HG03025 (cell line): ENCODE measurements at regions not wholly inside any gene's neighbourhood (a gene's known extent, or its start where the extent isn't known, plus 50 kb on each side); places are given as distances from the start of the nearest gene placed in this dataset.

ENCODE experiments used
- ATAC-seq: cut with Tn5 transposase; IDR thresholded peaks from one replicate; pipeline ENCODE4 v1.9.1; 2021; ENCODE audit warnings: mild to moderate bottlenecking, moderate library complexity; ENCODE audit not compliant: unreplicated experiment, low FRiP score

DNA sequence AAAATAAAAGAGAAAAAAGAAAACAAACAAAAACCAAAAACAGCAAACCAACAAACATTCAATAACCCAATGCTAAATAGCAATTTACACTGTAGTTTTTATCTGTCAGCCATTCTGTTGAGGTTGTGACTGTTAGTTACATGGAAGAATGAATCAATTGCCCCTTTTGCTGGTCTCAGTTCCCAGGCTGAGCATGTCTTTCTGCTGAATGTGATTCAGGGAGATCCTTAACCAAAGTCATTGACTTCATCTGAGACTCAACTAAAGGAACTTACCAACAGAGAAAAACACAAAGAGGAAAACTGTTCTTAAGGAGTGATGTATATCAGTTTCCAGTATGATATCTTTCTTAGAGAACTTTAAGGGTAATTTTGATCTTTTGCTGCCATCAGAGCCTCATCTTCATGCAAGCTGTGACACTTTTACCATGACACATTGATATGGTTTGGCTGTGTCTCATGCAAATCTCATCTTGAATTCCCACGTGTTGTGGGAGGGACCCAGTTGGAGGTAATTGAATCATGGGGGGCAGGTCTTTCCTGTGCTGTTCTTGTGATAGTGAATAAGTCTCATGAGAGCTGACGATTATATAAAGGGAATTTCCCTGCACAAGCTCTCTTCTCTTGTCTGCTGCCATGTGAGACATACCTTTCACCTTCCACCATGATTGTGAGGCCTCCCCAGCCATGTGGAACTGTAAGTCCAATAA lies 469.8 kb downstream of the KIF20B start:
- no peak for ATAC-seq

DNA sequence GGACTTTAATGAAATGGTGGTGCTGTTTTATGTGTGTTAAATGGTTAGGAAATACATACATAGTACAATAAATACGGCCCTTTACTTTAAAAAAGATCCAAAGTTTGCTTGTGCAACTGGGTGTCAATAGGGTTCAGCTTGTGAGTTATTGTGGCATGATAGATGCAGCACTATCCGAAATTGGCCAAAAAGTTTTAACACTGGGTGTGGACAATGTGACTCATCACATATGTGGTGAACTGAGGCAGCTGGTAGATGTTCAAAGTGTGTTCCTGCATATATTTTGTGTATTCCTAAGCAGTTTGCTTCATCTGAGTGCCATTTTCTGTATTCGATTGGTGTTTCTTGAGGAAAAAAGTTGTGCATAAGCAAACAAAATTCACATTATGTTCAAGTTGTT lies 473.1 kb downstream of the KIF20B start:
- ATAC-seq: no peak

DNA sequence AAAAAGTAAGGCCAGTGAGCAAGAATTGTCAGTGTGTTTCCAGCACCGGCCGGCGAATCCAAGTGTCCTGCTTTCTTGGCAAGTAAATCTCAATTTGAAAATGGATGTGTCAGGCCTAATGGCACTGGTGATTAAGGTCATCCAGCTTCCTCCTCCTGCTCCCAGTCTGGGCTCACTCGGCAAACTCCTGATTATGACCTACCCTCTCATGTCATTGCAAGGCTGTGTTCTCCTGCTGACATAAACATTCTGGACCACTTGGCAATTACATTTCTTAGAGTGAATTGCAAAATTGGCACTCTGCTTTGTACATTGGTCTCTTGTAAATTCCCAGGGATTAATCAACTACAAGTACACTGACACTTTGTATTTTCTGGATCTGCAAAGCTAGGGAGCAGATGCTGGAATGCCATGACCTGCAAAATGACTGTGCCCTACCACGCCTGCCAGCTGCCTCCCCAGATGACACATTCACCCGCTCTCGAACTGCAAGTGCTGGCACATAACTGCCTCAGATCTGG lies 473.8 kb downstream of the KIF20B start:
- no peak for ATAC-seq

DNA sequence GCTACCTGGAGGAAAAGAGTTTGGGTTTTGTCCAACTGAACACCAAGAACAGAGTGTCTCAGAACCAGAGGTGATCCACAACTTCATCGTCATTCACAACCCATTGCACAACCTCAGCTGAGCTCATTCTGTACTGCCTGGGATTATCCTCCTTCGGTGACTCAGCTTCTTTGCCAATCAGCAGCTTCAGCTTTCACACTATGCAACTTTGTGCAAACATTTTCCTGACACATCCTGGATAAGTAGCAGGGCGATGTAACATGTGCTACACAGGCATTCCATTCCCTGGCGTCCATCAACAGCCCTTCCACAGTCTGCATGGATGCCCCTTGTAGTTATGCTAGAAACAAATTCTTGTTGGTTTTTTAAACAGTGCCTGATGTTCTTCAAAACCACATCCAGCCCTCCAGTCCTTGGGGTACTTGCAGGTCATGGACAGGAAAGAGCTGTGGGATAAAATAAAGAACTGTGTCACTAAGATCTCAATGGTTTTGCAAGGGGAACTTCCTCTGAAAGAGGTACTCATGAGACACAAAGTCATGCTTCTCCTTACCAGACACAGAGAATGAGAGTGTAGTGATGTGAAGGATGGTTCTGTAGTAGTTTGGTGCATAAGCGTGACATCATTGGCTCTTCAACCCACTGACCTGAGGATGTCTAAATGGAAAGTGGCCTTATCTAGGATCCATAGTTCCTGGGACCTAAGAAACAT lies 478.5 kb downstream of the KIF20B start:
- ATAC-seq: no peak

DNA sequence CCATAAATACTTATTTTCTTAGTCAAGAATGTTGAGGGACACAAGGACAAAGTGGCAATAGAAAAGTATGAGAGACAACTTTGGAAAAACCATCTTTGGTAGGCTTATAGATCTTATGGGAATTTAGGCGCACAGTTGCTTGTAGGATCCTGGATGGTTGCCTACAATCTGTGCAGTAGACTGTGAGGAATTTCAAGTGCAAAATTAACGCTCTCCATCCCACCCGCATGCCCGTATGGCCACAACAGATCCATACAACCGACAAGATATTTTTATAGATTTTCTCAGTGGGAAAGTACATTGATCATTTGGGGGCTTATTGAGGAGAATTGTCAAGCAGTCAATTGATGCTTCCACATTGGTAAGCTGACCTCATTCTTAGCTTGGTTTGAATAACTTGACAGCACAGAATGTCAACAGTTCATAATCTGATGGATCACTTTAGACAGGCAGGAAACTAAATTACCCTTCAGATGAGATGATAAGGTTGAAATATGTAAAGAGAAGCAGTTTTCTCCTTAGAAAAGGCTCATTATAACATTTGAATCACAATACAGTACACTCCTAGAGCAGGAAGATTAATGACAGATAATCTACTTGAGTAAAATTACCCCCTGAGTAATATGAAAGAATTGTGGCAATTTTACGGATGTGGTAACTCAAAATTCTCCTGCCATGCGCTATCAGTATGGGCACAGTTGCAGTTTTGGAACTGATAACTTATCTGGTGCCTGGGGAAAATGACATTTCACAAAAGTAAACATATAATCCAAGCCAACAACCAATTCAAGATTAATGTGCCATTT lies 479.7 kb downstream of the KIF20B start:
- no peak for ATAC-seq

DNA sequence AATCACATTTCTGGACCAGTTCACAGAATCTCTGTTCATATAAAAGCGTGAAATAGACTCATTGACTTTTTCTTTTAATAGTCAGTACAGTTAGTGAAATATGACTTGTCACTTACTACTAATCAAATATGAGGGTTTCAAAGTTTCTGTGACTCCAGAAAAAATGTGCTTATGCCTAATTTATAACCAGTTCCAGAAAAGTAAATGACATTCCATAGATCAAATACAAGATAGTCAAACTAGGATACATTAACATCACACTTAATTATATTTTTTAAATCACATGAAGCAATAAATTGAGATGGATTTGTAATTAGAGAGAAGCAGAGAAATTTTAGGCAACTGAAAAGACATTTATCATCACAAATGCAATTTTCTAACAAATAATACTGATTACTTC lies 491.4 kb downstream of the KIF20B start:
- ATAC-seq: no peak

DNA sequence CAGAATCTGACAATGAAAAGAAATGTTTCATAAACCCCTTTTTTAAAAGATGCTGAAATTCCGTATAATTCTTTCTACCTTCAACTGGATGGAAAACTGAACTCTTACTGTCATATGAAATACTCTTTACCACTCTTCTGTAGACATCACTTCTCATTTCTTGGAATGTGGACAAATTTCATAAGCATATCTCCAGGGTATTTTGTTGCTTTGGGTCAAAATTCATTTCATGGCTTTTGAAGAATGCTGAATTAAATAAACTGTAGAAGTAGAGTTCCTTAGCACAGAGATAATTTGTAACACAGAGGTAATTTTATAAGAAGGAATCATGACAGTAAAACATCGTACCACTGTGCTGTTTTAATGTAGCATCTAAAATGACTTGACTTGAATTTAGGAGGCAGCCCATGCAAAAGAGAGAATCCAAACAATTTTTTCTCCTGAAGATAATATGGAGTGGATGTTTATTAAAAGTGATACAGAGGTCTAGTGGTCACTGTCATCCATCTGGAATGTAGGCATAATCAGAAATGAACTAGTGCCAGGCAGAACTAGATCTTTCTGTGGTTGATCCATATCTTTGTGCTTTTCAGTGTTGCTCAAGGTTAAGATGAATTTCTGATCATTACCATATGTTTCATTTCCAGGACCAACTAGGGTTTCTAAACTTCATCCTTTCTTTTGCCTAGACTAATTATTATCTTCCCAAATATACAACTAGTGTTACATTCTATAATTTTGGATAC lies 492.0 kb downstream of the KIF20B start:
- ATAC-seq: no peak

DNA sequence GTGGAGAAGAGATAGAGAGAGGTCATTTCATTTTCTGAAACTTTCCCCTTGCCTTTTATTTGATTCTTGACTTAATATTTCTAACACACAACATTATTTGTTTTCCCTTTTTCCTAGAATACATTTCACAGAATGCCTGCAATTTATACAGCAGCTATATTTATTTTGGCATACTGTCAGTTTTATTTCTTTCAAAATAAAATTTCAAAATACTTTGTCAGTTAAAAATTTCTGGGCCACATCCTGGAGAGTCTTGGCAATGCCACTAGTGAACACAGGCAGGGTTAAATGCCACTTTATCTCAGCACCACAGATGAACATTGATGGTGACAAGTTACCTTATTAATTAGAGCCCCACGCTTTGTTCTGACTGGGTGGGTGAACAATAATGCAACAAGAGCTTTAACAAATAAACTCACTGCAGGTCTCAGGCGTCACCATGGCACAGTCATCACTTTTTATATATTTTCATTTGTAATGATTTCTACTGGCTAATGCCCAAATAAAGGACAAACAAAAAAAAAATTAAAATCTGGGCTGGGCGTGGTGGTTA lies 494.0 kb downstream of the KIF20B start:
- no peak for ATAC-seq

DNA sequence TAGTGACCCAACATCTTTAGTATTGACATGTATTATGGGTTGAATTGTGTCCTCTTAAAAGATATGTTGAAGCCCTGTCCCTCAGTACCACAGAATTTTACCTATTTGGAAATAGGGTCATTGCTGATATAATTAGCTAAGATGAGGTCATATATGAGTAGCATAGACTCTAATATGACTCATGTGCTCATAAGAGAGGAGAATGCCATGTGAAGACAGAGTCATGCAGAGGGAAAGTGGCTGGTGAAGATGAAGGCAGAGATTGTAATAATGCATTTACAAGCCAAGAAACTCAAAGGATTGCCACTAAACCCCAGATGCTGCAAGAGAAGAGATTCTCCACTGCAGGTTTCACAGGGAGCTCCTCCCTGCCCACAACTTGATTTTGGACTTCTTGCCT lies 496.4 kb downstream of the KIF20B start:
- no peak for ATAC-seq

DNA sequence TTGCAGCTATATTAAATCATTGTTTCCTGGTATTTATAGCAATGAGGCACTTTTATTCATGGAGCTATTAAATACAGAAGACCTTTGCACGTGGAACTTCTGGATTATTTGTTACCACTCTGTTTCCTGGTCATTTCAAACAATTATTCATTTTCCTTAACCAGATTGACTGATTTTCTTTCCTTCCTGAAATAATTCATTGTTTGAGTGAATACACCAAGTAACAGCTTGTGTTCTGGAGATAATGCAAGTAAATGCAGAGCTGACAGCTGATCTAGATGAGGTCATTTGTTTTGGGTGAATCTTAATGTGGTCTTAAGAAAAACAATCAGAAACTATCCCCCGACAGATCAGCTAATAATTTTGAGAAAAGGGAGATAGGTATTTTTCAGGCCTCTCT lies 497.7 kb downstream of the KIF20B start:
- ATAC-seq: no peak

DNA sequence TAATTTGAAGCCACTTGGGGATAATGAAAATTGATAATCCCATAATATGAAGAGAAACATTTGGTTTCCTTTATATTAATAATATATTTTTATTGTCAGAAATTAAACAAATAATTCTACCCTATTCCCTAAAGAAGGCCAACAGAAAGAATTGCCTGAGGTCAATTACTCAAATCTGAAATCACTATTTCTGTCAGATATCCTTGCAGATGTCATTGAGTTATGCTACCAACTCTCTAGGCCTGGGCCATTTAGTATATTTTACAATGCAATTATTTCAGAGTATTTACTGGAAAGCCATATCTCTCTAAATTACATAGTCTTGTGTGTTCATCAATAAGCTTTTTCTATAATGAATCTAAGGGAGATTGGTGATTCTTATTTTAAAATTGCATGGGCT lies 498.1 kb downstream of the KIF20B start:
- no peak for ATAC-seq

DNA sequence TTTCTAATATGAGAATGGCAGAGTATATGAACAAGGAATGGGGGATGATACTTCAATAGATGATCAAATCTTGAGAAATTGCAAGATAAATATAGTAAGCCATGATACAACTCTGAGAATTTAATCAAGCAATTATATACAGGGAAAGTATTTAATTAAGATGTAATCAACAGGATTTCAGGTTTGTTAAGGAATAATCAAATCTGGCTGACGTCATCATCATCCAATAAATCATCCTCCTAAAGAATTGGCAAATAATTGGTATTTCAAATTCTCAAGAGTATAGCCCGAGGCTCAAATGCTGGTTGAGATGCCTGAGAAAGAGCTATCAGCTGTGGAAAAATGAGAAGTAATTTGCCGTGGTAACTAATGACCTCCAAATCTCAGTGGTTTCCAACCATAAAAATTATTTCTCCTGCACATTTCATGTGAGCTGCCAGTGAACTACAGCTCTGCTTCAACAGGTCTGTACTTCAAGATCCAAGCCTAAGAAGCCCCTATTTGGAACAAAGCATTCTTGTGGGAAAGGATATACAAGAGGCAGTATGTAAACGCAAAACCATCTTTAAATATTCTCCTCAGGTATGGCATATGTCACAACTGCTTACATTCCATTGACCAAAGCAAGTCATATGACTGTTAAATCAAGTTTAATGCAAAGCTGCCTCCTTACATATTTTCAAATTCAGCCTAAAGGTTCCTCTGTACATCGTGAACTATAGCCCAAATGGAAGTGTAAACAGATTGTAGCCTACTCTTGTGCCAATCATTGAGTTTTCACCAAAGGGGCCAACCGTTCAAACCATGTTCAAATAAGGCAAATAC lies 503.0 kb downstream of the KIF20B start:
- ATAC-seq: no peak

DNA sequence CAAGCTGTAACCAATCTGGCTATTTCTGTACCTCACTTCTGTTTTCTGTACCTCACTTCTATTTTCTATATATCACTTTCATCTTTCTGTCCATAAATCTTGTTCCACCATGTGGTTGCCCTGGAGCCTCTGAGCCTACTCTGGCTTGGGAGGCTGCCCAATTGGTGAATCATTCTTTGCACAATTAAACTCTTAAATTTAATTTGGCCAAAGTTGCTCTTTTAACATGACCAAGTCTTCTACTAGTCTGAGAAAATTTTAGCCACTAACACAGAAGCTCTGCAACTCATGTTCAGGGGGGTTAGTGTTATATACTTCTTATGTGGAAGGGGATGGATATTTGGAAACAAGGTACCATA lies 503.5 kb downstream of the KIF20B start:
- no peak for ATAC-seq

DNA sequence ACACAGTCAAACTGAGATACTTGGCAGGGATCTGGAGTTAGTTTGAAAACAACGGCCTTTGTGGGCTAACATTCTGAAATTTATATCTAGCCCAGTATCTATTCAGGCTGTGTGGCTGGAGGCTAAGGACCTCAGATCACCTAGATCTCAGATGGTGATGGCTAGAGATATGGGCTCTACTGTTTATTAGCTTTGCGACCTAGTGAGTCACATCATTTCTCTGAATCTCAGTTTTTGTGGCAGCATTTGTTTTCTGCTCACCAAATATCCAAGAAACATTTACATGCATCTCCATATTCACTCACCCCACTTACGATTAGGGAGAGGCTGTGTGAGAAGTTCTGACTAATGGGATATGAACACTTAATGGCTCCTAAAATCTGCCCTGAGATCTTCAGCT lies 503.9 kb downstream of the KIF20B start:
- no peak for ATAC-seq

DNA sequence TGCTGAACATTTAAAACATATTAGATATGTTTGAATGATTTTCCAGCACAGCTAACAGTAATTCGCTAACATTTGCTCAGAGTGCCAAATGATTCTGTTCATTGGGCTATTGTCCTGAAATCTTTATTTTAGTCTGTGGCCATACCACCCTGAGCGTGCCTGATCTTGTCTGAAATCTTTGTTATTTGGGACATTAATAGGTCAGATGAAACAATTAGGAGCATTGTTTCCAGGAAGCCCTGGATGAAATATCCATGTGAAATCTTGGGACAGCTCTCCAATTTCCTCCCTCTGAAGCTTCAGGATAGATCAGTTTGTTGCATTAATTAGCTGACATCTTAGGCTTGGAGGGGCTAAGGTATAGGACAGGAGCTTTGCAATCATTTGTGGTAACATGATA lies 512.0 kb downstream of the KIF20B start:
- ATAC-seq: no peak

DNA sequence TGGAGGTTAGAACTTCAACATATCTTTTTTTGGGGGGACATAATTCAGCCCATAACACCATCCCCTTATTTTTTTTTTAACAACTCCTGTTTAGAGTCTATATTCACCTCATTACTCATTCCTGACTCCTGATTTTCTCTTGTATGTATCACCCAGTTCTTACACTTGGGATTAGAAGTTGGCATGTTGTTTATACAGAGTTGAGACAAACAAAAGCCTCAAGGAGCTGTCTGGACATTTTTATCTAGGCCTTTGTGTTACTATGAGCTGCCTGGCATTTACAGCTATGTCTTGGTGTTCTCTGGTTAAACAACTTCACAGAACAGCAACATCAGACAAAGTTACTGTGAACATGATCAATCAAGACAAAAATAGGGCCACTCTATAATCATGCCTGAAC lies 517.5 kb downstream of the KIF20B start:
- ATAC-seq: no peak

DNA sequence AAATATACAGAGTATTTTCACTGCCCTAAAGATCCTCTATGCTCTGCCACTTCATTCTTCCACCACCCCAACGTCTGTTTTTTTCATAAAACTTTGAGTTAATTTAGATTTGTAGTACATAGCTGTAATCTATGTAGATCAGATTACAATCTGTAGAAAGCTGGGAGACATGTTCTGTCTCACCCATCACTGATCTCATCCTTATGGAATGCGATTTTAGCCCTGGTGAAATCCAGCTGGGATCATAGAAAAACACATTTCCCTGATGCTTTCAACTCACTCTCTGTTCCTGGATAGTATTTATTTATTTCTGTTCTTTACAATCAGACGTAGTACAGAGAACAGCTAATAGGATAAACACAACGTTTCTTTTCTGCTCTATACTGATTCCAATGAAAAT lies 521.0 kb downstream of the KIF20B start:
- ATAC-seq: no peak

DNA sequence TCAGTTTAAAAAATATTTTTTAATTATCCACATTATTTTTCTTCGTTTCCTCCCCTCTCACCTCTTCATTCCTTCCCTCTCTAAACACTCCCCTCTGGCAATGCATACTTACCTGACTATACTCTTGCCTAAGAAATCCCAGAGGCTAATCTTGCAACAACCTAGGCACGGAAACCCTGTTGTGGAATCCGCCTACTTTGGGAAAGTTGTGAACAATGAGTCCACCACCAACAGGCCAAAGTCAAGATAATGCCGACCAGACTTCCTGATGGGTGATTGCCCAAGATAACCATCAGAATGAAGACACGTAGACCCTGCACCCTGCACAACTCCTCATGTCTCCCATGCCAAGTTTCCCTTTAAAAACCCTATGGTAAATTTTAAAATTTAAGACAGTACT lies 521.5 kb downstream of the KIF20B start:
- ATAC-seq: no peak

DNA sequence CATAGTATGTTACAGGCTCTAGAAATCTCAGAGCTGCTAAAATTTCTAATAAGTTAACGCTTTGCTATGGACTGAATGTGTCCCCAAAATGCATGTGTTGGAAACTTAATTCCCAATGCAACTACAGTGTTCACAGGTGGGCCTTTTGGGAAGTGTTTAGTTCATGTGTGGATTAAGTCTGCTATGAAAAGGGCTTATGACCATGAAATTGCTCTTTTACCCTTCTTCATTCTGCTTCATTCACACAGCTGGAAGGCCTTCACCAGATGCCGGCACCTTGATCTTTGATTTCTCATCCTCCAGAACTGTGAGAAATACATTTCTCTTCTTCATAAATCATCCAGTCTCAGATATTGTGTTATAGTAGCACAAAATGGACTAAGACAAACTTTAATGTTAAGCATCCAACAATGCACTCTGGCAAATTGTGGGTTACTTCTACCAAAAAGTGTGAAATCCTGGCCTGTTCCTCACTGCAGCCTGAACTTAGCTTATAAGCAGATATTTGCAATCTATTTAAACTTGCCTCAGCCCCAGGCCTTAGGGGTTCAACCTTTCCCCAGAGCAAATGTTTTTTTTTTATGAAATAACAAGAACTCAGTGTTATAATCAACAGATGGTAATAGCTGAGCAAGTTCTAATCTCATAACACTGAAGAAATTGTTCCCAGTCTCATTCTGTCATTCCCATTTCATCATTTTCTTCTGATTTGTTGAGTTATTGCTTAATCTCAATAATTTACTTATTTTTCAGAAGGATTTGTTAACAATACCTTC lies 523.6 kb downstream of the KIF20B start:
- ATAC-seq: no peak
